GM19438 (cell line): ENCODE measurements at regions not wholly inside any gene's neighbourhood (a gene's known extent, or its start where the extent isn't known, plus 50 kb on each side); places are given as distances from the start of the nearest gene placed in this dataset.

Experiments used
- ATAC-seq: cut with Tn5 transposase; IDR thresholded peaks from one replicate; pipeline ENCODE4 v1.9.1; 2021; ENCODE audit warnings: low read depth; ENCODE audit not compliant: unreplicated experiment

DNA sequence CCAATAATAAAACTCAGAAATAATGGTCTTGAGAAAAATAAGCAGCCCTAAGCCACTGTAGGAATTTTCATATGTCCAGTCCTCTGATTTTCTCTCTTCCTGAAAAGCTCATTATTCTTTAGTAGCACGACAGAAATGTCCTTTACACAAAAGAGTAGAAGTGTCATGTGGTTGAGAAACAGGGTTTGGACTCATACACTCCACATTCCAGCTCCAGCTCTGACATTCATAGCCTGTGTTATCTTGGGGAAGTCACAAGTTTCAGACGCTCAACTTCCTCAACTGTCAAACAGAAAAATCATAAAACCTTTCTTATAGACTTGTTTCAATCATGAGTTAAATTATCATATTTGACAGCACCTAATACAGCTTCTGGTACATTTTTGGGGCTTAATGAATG is 511.5 kb downstream of the TNS1 start:
- ATAC-seq, result no peak

- ATAC-seq, result no peak
Measured at GRCh38 chr2:217489145-217489960, 513.4 kb downstream of the TNS1 start.

DNA sequence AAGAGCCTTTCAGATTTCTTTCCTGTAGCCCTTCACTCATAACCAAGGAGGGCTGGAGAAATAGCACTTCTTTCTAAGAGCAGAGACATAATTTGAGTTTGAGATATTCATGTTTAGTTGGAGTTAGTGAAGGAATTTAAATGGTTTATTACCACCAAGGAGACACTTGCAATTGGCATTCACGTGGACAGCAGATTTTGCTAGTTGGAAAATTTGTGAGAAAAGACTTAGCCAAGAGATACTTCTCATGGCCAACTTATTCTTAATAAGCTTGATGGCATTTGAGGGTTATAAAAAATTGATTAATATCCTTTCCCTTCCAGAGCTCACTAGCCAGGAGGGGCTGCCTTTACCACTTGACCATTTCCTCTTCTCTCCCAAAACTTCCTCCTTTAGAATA is 518.7 kb downstream of the TNS1 start:
- no peak for ATAC-seq

- ATAC-seq, result no peak
Measured at GRCh38 chr2:217482056-217482710, 520.6 kb downstream of the TNS1 start.

DNA sequence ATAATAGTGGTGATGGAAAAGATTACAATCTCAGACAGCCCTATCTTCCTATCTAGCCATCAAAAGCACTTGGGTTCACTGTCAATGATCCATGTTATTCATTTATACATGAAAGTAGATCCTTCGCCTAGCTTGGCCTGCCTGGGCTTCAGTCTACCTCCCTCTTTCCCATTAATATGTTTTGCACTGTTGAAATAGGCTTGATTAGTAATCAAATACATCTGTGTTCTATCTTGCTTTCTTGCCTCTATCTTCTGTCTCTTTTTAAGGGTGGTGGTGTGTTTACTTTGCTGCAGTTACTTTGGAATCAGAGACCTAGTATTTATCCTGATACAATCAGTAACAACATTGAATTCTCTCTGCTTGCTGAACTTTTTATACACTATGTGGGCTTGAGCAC is 521.2 kb downstream of the TNS1 start:
- ATAC-seq, result no peak

DNA sequence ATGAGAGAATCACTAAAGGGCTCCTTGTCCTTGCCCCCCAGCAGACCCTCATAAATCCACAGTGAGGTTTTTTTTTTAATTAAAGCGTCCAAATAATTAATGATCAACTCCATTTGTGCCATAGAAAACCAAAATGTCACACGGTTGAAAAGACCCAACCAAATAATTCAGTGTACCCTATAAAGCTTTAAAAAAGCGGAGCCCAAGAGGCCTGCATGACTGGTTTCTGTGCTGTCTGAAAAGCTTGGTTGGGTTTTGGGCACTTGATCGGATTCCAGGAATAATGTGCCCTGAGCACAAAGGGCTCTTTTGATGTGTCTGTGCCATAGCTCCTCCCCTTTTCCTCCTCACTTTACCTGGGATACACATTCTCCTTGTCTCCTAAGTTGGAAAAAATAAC is 523.2 kb downstream of the TNS1 start:
- no peak for ATAC-seq

DNA sequence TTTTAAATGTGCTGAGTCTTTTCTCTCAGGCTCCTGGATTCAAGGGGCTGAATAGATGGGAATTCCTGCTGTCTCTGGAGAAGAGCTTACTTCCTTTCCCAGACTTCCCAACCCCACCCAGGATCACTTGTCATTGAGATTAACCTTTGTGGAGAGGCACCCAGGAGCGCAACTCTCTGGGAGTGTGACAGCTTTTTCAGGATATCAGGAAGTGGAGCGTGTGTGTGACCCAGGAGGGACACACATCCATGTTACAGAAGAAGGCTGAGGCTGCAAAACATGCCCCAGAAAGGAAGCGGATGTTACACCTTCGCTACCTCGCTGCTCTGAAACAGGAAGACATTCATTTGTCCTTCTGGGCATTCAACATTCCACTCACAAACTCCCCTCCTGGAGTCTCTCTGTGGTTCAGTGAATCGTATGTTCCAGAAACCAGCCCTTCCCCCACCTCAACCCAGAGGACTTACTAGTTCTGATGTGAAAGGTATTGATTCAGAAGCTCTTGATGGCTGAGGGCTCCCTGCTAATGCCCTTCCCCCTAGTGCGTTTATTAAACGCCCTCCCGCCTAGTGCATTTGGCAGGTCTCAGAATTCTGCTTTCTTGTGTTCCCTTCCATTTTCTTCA is 523.9 kb downstream of the TNS1 start:
- no peak for ATAC-seq

DNA sequence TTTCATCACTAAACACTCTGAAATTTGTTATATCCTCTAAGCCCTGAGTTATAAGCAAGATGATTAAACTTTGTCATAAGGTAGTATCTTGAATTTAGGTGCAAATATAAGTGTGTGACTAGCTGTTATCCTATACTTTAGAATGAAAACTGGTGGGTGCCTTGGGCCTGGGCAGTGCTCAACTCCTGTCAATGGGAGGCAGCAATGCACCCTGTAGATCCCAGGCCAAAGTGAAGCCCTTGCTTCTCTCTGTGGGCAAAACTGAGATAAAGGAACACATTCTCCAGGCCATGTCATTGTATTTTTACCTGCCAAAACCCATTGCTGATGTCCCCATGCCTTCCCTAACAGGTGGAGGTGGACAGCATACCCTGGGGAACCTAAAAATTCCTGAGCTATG is 525.2 kb downstream of the TNS1 start:
- no peak for ATAC-seq

GRCh38 chr2:217475791-217476190 is 527.0 kb downstream of the TNS1 start:
- no peak for ATAC-seq

- no peak for ATAC-seq
Measured at GRCh38 chr2:217475101-217475500, 527.7 kb downstream of the TNS1 start.

- ATAC-seq, result no peak
Measured at GRCh38 chr2:217471319-217471718, 531.5 kb downstream of the TNS1 start.

GRCh38 chr2:217469203-217469810 is 533.5 kb downstream of the TNS1 start:
- ATAC-seq, result no peak

- no peak for ATAC-seq
Measured at GRCh38 chr2:217468042-217468830, 534.6 kb downstream of the TNS1 start.

- no peak for ATAC-seq
Measured at GRCh38 chr2:217467331-217467730, 535.5 kb downstream of the TNS1 start.

- ATAC-seq, result no peak
Measured at GRCh38 chr2:217466805-217467204, 536.0 kb downstream of the TNS1 start.

- no peak for ATAC-seq
Measured at GRCh38 chr2:217466104-217466503, 536.7 kb downstream of the TNS1 start.

DNA sequence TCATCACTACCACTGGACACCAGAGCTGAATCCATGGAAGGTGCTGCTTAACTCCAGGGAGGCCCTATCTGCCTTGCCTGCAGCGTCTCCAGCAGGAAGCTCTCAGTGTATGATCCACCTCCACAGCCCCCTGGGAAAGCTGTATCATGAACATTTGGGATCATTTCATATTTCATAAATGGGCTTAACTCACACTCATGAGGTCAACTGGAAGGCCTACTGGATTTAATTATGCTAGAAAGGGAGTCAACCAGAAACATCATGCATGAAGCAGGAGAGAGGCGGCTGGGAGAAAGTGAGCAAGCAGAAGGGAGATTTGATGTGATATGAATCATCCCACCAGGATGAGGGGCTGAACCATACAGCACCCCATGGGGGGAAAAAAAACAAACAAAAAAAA is 537.7 kb downstream of the TNS1 start:
- no peak for ATAC-seq

DNA sequence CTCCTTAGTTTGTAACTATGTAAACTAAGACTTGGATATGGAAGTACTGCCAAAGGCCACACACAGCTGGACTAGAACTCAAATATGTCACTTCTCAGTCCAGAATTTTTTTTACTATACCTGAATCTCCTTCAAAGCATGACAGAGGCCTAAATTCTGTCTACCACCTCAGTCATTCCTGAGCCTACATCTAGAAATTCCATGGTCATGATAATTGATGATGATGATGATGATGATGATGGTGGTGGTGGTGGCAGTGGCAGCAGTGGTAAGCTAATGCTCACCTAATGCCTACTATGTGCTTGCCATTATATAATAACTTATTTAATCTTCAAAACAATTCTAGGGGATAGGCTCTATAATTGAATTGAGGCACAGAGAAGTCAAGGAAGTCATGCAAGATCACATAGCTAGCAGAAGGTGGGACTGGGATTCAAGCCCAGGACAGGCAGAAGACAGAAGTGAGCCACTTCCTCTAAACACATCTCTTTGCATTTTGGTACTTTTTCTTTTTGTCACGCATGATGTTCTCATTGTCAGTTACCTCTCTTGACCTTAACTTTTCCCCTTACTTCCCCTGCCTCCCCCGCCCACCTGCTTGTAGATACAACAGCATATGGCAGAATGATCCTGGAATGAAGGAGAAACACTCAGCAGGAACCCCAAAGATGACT is 539.3 kb downstream of the TNS1 start:
- ATAC-seq, result no peak

DNA sequence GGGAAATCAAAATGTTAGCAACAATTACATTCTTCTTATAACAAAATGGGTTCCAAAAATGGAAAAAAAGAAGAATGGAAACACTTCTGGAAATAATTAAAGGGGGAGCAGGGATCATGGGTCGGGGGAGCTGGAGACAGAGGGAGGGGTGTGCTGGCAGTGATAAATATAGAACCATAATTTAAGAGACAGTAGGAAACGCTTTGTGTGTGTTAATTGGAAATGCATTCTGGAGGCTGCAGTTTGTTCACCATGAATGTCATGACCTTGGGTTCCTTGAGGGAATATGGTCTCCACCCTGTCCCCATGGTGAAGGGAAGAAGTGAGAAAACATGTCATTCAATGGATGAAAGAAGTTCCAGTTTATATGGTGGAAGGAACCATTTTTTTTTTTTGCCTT is 540.7 kb downstream of the TNS1 start:
- ATAC-seq, result no peak

DNA sequence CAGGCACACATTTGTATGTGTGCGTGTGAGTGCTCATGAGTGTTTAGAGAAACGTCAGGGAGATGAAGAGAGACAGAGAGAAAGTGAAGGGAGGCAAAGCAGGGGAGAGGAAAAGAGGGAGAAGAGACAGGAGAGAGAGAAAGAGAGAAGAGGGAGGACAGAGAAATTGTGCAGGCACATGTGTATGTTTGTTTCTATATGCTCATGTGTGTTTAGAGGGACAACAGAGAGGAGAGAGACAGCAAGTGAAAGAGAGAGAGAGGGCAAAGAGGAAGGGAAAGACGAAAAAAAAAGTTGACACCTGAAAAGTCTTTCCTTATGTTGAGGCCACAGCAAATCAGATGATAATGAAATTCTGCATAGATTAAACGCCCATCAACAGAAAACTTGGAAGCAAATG is 541.1 kb downstream of the TNS1 start:
- no peak for ATAC-seq
